B cell (primary cell): ENCODE measurements at regions not wholly inside any gene's neighbourhood (a gene's known extent, or its start where the extent isn't known, plus 50 kb on each side); places are given as distances from the start of the nearest gene placed in this dataset.

Source experiments
- ATAC-seq: fragments of 200-7000 bp; cut with Tn5 transposase; one replicate; pipeline ENCODE4 v1.10.0; 2021; ENCODE audit warnings: low read depth, mild to moderate bottlenecking, moderate number of reproducible peaks, moderate library complexity
- CTCF ChIA-PET: fragments of 350-600 bp; sonication (Branson Sonifier 250); formaldehyde crosslinking; loops from one replicate; lab custom pipeline; 2021; ENCODE audit warnings: antibody characterized with exemption, inconsistent platforms; lab: Charles Lee
- POLR2A ChIA-PET: fragments of 350-600 bp; sonication (Branson Sonifier 250); formaldehyde crosslinking; loops from one replicate; lab custom pipeline; 2021; ENCODE audit warnings: antibody characterized with exemption; lab: Charles Lee
- DNase-seq: peaks from one replicate; pipeline ENCODE4 v3.0.0; 2013
- H2AFZ ChIP-seq: 2 replicates; pipeline ENCODE4 v1.6.1; 2012; ENCODE audit warnings: mild to moderate bottlenecking, low read depth, low read length; ENCODE audit not compliant: insufficient read depth, poor library complexity, severe bottlenecking
- H3K27ac ChIP-seq, 2 donors: 1 replicate in 1 of 2; 2 replicates in 1 of 2; pipeline ENCODE4 v1.5.1; 2012 to 2013; ENCODE audit warnings: low read length in 2 of 2, mild to moderate bottlenecking in 2 of 2, moderate library complexity in 1 of 2
- H3K27me3 ChIP-seq, 4 experiments: fragments of 200-600 bp in 1 of 4; sonication (generic) in 1 of 4; replicated peaks in 1 of 4; 1 replicate in 2 of 4; 2 replicates in 2 of 4; pipeline versions ENCODE4 v1.6.1 to v1.7.0; 2013 to 2016; ENCODE audit warnings: low read length in 3 of 4, mild to moderate bottlenecking in 2 of 4, mixed read lengths in 1 of 4, moderate library complexity in 1 of 4; ENCODE audit not compliant: insufficient read depth in 4 of 4, control insufficient read depth in 3 of 4; ENCODE audit errors: control extremely low read depth in 1 of 4
- H3K36me3 ChIP-seq, 2 experiments: replicated peaks in 1 of 2; 1 replicate in 1 of 2; 2 replicates in 1 of 2; pipeline versions ENCODE4 v1.6.1 to v1.7.1; 2013; ENCODE audit warnings: low read length in 1 of 2; ENCODE audit not compliant: insufficient read depth in 2 of 2, control insufficient read depth in 1 of 2; ENCODE audit errors: control extremely low read depth in 1 of 2, extremely low read depth in 1 of 2
- H3K4me1 ChIP-seq, 2 donors: fragments of 200-600 bp in 1 of 2; sonication (generic) in 1 of 2; 1 replicate in 1 of 2; 2 replicates in 1 of 2; pipeline versions ENCODE4 v1.5.1 to v1.6.1; 2013 to 2017; ENCODE audit warnings: low read length in 2 of 2; ENCODE audit not compliant: control insufficient read depth in 2 of 2, insufficient read depth in 2 of 2
- H3K4me2 ChIP-seq: replicated peaks from 2 replicates; pipeline ENCODE3; 2012; ENCODE audit warnings: mild to moderate bottlenecking, low read depth, low read length; ENCODE audit not compliant: poor library complexity, severe bottlenecking
- H3K4me3 ChIP-seq, 5 experiments: fragments of 200-600 bp in 1 of 5; sonication (generic) in 1 of 5; 1 replicate in 3 of 5; 2 replicates in 2 of 5; pipeline versions ENCODE4 v1.5.1 to v1.7.0; 2011 to 2016; ENCODE audit warnings: low read length in 4 of 5, mild to moderate bottlenecking in 4 of 5, low read depth in 2 of 5, control low read depth in 1 of 5, moderate library complexity in 1 of 5; ENCODE audit not compliant: insufficient read depth in 1 of 5; ENCODE audit errors: control extremely low read depth in 1 of 5, extremely low read depth in 1 of 5
- H3K79me2 ChIP-seq: fragments of 200-600 bp; sonication (generic); one replicate; pipeline ENCODE4 v1.6.0; 2016; ENCODE audit warnings: low read length; ENCODE audit not compliant: control insufficient read depth, insufficient read depth
- H3K9ac ChIP-seq: fragments of 200-600 bp; sonication (generic); 2 replicates; pipeline ENCODE4 v1.6.1; 2017; ENCODE audit warnings: mild to moderate bottlenecking, low read length, moderate library complexity
- H3K9me3 ChIP-seq, 3 donors: one replicate each; pipeline versions ENCODE4 v1.6.1 to v1.7.1; 2013; ENCODE audit warnings: low read length in 2 of 3; ENCODE audit not compliant: control insufficient read depth in 2 of 3, insufficient read depth in 1 of 3; ENCODE audit errors: control extremely low read depth in 1 of 3
- H4K20me1 ChIP-seq: 2 replicates; pipeline ENCODE4 v1.6.0; 2012; ENCODE audit warnings: mild to moderate bottlenecking, low read length; ENCODE audit not compliant: insufficient read depth, control insufficient read depth, poor library complexity, severe bottlenecking
- H3K27ac Mint-ChIP-seq: one replicate; pipeline ENCODE4 v1.8.0; 2021; ENCODE audit warnings: mixed read lengths
- H3K27me3 Mint-ChIP-seq: one replicate; pipeline ENCODE4 v1.8.0; 2021; ENCODE audit warnings: mixed read lengths
- H3K4me1 Mint-ChIP-seq: one replicate; pipeline ENCODE4 v1.8.0; 2021; ENCODE audit warnings: mixed read lengths
- H3K4me3 Mint-ChIP-seq: one replicate; pipeline ENCODE4 v1.8.0; 2021; ENCODE audit warnings: mixed read lengths
- H3K9me3 Mint-ChIP-seq: one replicate; pipeline ENCODE4 v1.8.0; 2022; ENCODE audit warnings: mixed read lengths; ENCODE audit not compliant: insufficient read depth
- EZH2 ChIP-seq: IDR thresholded peaks from 2 replicates; pipeline ENCODE4 v1.6.1; 2012; ENCODE audit warnings: borderline replicate concordance, low read depth, mild to moderate bottlenecking, moderate library complexity, low read length; ENCODE audit not compliant: insufficient read depth, poor library complexity, severe bottlenecking
- WGBS: methylation state at CpG from one replicate; pipeline ENCODE4 v1.1.5; 2013; ENCODE audit warnings: missing lambda C conversion rate; ENCODE audit not compliant: insufficient coverage; 5-methylcytosine and 5-hydroxymethylcytosine counted together
- intact Hi-C: fragments of 100-400 bp; cut with micrococcal nuclease; formaldehyde crosslinking; loops from one replicate; pipeline ENCODE4 v1.10.0; 2022
- TF ChIP-seq, protein P1 (sequence below): fragments of 200-600 bp; IDR thresholded peaks from one replicate; pipeline ENCODE4 v1.8.0; 2022; ENCODE audit warnings: antibody characterized with exemption, mild to moderate bottlenecking

DNA sequence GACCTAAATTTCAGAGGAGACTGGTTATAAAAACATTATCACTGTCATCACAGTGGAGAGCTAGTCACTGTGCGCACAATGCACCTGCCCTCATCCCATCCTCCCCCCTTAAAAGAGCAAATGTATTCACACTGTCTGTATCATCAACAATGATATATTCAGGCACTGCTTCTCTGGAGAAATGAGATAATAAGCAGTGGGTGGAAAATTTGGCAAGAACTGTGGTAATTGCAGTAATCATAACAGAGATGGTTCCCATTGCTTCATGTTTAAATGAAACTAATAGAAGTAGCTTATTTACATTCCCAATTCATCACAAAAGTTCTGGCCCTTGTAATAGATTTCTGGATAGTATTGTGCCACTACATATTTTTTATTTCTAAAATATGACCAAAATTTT lies 867.4 kb upstream of the ADGRL2 start:
- Histone ChIP-seq H2AFZ (no peak overlapping the region), H3K9me3 (peaks cover 2 to 5% (median 5%) of the 10 kb centered on the region in 3 donors), H3K79me2 (no peaks in the 10 kb centered on the region), H3K27ac (no peak overlapping the region), H3K4me3 (no peak overlapping the region), H3K4me1 (no peaks in the 10 kb centered on the region), H3K4me2 (no peak overlapping the region), H3K27me3 (no peaks in the 10 kb centered on the region), H3K36me3 (no peaks in the 10 kb centered on the region), H4K20me1 (no peaks in the 10 kb centered on the region), H3K9ac (no peak overlapping the region)
- WGBS, result no CpG with 5 or more reads among the region's 1 CpG
- Mint-ChIP-seq H3K27me3 (no peaks in the 10 kb centered on the region), H3K4me3 (no peak overlapping the region), H3K9me3 (peaks cover 11% of the 10 kb centered on the region), H3K27ac (no peak overlapping the region), H3K4me1 (no peaks in the 10 kb centered on the region)
- ATAC-seq (no peak), DNase-seq (no peak)
- ChIA-PET POLR2A (no interaction called here), CTCF (no interaction called here)
- TF ChIP-seq EZH2, result no peak
- TF ChIP-seq, protein P1, sequence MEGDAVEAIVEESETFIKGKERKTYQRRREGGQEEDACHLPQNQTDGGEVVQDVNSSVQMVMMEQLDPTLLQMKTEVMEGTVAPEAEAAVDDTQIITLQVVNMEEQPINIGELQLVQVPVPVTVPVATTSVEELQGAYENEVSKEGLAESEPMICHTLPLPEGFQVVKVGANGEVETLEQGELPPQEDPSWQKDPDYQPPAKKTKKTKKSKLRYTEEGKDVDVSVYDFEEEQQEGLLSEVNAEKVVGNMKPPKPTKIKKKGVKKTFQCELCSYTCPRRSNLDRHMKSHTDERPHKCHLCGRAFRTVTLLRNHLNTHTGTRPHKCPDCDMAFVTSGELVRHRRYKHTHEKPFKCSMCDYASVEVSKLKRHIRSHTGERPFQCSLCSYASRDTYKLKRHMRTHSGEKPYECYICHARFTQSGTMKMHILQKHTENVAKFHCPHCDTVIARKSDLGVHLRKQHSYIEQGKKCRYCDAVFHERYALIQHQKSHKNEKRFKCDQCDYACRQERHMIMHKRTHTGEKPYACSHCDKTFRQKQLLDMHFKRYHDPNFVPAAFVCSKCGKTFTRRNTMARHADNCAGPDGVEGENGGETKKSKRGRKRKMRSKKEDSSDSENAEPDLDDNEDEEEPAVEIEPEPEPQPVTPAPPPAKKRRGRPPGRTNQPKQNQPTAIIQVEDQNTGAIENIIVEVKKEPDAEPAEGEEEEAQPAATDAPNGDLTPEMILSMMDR, result no peak
- intact Hi-C loops, result no loop called here

DNA sequence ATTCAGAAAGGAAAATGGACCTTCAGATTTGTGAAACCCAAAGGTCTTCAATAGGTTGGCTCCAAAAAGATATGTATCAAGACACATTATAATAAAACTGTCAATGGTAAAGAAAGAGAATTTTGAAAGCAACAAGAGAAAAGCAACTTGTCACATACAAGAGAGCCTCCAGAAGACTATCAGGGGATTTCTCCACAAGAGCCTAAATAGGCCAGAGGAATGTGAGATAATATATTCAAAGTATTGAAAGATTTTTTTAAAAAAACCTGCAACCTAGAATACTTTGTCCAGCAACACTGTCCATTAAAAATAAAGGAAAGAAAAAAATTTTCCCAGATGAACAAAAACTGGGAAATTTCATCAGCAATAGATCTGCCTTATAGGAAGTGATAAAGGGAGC lies 869.6 kb upstream of the ADGRL2 start:
- no peak overlapping the region for H2AFZ ChIP-seq
- intact Hi-C loops, result no loop called here
- H3K4me2 ChIP-seq, result no peak overlapping the region
- peaks cover 11% of the 10 kb centered on the region for H3K9me3 Mint-ChIP-seq
- H3K27ac Mint-ChIP-seq, result no peak overlapping the region
- no peak overlapping the region for H3K4me3 ChIP-seq
- no peak overlapping the region for H3K4me3 Mint-ChIP-seq
- H3K4me1 ChIP-seq, result no peaks in the 10 kb centered on the region
- no peak overlapping the region for H3K9ac ChIP-seq
- no peaks in the 10 kb centered on the region for H3K27me3 ChIP-seq
- DNase-seq (no peak), ATAC-seq (no peak)
- no peaks in the 10 kb centered on the region for H3K27me3 Mint-ChIP-seq
- ChIA-PET POLR2A (no interaction called here), CTCF (no interaction called here)
- H3K79me2 ChIP-seq, result no peaks in the 10 kb centered on the region
- H4K20me1 ChIP-seq, result no peaks in the 10 kb centered on the region
- TF ChIP-seq, protein P1, result no peak
- TF ChIP-seq EZH2, result no peak
- no peaks in the 10 kb centered on the region for H3K4me1 Mint-ChIP-seq
- peaks cover 2 to 5% (median 5%) of the 10 kb centered on the region in 3 donors for H3K9me3 ChIP-seq
- H3K36me3 ChIP-seq, result no peaks in the 10 kb centered on the region
- H3K27ac ChIP-seq, result no peak overlapping the region
